Inferior parietal cortex (tissue), 1 donor: ENCODE measurements at regions not wholly inside any gene's neighbourhood (a gene's known extent, or its start where the extent isn't known, plus 50 kb on each side); places are given as distances from the start of the nearest gene placed in this dataset.
A peak's percentile ranks its signal among the peaks of the same experiment; 100 is the strongest.

Source experiments
- DNase-seq: peaks from one replicate; pipeline ENCODE4 v3.0.0-alpha.2; 2016; ENCODE audit errors: extremely low spot score

DNA sequence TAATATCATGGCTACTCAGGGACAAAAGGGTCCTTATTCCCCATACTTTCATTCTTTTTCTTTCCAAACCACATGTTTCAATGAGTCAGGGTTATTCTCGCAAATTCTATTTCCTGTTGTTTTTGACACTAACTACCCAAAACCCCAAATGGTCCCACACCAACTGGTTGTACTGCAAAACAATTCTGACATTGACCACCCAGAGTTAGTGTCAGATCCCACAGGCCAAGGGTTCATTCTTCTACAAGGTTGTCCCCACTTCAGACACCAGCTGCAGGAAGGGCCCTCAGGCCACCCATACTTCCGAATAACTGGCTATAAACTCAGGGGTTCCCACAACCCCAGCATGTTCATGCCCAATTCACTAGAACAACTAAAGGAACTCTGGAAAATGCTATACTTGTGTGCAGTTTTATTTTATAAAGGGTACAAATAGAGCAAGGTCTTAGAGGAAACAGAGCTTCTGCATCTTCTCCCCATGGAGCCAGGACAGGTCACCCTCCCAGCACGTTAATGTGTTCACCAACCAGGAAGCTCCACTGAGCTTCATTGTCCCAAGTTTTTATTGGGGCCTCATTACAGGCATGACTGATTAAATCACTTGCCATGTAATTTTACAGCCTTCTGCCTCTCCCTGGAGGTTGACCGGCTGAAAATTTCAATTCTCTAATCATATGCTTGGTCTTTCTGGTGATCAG is 334.8 kb downstream of the DRD1 start:
- no peak for DNase-seq

DNA sequence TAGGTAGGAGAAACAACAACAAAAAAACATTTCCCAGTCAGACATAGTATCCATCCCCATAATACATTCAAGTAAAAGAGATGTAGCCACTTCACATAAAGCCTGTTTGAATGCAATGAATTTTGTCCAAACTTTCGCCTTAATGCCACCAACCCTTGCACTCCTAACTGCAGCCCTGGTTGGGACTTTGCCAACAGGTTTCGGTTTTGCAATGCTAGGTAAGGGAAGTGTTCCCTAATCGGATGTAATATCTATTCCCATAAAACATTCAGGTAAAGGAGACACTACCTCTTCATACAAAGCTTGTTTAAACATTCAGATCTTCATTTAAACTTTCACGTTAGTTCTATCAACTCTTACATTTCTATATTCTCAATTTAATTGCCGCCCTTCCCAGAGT is 336.1 kb downstream of the DRD1 start:
- no peak for DNase-seq

DNA sequence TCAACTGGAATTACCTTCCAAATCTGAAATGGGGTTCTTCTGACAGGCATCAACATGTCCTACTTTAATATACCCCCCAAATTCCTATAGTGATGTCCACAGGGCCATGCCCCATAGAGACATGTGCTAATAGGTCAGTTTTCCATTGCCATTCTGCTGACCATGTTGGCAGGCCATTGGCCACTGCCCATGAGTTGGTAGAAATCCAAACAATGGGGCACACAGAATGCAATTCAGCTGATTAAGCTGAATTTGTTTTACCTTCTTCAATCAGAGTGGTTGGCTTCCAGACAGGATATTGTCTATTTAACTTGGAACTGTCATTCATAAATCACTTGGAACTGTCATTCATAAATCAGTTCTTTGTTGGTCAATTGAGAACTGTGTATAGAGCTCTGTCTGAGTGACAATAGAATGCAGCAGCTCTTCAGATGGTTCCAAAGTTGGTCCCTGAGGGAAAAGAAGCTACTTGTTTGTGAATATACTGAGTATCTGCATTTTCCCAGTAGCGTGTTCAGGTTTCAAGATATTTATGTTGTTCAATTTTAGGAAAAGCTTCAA is 336.9 kb downstream of the DRD1 start:
- no peak for DNase-seq

DNA sequence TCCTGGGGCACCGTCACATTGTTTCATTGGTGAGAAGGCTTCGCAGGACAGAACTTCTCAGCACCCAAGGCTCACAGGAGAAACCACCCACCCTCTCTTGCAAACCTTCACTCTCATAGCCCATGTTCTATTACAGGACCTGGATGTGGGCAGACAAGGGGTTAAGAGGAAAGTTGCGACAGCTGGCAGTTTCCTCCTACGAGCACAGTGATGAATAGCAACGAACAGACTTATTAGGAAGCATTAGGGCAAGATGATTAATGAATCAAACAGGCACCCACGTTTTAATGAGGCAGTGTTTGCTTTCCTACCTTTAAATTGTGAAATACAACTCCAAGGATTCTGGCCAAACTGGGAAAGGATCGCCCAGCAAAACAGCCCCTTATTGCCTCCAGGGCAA is 339.3 kb downstream of the DRD1 start:
- no peak for DNase-seq

DNA sequence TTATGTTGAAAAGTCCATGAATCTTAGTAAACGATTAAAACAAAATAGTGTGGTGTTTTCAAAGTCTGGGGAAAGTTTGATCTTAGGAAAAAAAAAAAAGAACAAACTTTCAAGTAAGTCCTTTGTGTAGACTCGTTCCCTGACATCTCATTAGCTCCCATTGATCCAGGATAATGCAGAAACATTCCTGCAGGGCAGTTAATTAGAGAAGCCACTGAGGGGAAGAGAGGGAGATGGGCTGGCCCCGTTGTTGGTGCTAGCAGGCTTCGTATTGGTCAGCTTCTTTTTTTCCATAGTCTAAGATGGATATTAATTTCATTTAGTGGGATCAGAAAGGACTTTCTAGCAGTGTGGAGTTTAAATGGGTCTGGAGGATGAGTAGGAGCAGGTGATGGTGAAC is 340.2 kb downstream of the DRD1 start:
- DNase-seq: no peak

DNA sequence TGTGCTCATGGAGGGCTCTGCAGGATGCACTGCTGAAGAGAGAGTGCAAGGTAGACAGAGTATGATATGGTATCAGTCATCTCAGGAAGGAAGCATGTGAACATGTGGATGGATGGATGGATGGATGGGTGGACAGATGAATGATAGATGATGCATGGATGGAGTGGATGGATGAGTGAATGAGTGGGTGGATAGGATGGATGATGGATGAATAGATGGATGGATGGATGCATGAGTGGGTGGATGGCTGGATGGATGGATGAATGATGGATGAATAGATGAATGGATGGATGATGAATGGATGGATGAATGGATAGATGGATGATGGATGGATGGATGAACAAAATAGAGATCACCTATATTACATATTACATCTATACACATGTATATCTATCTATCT is 341.3 kb downstream of the DRD1 start:
- no peak for DNase-seq

DNA sequence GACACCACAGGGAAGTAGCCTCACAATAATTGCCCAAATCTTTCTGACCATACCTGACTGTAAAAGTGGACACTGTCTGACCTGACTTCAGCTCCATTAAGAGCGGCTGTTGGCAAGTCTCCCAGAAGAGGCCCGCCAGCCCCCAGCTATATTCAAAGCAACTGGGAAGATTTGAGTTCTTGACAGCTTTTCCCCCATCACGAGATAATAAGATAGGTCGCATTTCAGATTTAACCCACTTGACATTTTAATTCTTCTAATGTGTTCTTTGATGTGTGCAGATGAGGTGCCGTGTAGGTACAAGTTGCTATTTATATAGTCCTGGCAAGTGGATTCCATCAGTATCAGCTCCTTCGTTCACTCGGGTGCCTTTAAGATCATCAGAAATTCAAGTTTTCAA is 345.7 kb downstream of the DRD1 start:
- no peak for DNase-seq

DNA sequence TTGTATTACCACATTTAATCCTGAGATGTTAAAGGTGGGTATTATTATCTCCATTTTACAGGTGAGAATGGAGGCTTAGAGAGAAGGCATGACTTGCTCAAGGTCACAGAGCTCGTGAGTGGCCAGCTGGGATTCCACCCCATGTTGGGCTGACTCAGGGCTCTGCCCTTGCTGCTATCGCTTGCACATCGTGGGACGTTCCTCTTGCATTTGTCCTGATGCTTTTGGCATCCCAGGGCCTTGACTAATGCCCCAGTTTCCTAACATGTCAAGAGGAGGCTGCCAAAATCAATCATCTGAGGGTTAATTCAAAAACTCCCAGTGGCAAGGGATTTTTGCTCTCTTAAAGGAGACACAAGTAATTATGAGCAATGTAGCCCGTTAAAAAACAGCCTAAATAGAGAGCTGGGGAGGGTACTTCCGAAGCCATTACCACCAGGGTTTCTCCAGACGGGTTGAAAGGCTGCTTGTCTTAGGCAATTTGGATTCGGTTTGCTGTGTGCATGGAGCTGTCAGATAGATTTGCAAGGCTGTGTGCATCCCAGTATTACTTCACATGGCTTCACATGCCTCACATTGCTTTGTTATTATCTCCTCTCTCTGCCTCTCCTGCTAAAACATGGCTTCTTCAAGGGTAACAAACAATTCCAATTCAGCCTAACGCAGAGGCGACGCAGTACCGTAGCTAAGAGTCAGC is 347.4 kb downstream of the DRD1 start:
- DNase-seq: no peak

DNA sequence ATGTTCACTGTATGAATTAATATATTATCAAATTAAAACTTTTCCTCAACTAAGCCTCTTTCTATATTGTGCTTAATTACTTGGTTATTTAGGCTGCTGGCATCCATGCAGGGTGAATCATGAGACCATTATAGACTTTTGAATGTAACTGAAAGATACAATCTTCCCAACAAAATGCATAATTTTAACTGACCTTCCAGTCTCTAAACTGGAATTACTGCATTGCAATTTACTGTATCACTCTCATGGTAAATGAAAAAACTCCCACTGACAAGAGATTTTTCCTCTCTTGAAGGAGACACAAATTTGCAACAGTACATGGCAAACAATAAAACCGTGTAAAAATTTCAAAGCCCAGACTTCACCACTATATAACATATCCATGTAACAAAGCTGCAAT is 349.5 kb downstream of the DRD1 start:
- no peak for DNase-seq

DNA sequence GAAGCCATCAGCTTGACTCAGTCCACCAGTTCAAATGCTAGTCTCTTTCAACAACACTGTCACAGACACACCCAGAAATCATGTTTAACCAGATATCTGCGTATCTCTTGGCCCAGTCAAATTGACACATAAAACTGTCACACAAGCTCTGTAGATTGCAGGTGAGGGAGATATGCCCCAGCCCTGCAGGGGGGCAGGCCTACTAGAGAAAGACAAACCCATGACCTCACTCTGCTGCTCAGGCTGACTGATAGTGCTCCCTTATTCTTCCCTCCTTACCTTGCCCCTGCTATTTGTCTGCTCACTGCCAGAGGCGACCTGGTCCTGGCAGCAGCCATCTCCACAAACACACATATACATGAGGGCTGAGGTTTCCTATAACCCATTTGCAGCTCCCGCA is 351.3 kb downstream of the DRD1 start:
- no peak for DNase-seq

DNA sequence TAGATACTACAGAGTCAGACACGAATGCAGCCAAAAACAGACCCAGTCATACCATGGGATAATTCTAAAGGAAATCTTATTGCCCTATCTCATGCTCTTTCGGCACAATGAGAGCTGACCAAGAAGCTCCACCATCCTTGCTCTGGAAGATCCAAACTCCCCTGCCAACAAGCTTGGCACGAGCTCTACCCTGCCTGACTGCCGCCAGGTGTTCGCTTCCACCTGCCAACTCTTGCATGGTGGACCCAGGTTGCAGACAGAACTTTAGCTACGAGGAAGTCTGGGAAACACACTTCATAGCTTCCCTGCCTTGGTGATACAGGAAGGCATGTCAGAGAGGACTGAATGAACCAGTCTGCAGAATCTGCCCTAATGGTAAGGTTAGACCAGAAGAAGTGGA is 355.0 kb downstream of the DRD1 start:
- no peak for DNase-seq

DNA sequence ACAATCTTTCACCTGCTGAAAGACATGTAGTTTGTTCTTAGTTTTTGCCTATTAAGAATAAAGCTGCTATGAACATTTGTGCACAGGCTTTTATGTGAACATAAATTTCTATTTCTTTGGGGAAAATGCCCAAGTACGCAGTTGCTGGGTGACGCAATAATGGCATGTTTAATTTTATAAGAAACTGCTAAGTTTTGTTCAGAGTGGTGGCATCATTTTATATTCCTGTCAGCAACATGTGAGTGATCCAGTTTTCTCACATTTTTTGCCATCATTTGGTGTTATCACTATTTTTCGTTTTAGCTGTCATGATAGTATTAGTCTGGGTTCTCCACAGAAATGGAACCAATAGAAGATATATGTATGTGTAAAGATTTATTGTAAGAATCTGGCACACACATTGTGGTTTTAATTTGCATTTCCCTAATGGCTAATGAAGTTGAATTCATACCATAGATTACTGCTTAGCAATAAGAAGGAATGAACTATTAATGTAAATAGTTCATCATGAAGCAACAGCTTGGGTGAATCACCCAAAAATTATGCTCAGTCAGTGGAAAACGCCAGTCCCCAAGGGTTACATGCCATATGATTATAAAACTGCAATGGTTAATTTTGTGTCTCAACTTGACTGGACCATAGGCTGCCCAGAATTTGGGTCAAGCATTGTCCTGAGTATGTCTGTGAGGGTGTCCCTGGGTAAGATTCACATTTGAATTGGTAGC is 358.6 kb downstream of the MSX2 start:
- DNase-seq: no peak

DNA sequence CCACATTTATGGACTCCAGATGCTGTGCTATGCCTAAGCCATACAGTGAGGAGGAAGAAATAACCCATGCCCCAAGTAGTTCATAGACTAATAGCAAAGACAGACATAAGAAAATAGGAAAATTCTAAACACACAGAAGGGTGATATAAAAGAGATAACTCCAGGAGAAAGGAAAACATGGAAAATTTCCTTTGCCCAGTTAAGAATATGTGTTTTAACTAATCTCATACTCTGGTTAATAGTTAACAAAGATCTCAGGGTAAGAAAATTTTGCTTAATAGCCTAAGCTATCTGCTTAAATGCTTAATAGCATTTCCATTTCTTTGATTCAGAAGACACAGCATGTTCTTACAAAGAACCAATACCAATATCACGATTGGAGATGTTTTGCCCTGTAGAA is 358.0 kb downstream of the MSX2 start:
- no peak for DNase-seq

DNA sequence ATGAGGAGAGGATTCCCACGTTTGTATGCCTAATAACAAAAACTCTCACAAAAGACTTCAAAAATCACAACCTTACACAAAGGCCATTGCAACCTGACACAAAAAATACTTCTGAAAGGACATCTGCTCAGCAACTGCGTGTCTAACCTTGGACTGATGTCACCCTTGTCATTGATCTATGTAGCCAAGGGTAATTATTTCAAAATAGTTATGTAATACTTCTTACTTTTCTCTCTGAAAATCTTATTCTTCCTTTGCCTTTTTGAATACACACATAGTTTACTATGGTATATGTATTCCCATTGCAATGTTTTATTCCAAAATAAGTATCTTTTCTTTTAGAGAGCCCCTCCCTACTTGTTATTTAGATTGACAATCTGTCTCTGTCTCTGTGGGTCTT is 355.3 kb downstream of the MSX2 start:
- no peak for DNase-seq

DNA sequence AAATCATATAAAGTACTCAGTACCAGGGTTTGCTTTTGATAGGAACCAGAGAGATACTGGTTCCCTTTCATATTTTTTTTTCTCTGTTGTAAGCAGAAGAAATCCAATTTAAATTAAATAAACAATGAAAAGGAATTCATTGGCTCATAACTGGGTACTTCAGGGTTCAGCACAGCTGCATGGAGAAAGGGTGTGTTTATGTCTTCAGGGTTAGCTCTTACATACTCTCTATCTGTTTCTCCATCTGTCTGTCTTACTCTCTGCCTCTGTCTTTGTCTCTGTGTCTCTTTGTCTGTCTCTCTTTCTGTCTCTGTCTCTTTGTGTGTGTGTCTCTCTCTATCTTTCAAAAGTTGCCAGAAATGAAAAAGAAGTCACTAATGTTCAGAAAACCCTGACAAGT is 345.9 kb downstream of the MSX2 start:
- DNase-seq: no peak

DNA sequence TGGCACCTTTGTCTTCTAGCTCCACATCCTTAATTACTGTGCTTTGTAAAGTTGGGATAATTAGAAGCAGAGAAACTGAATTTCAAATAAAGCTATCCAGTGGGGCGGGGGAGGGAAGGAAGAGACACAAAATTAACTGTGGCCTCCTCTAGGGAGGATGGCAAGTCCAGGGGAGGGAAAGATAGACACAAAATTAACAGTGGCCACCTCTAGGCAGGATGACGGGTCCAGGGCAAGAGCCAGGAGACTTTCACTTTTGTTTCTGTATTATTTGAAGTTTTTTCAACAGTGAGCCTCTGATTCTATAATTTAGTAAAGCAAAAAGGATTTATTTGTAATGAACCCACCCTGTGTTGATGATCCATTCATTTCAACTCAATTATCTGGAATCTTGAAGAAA is 335.9 kb downstream of the MSX2 start:
- no peak for DNase-seq

DNA sequence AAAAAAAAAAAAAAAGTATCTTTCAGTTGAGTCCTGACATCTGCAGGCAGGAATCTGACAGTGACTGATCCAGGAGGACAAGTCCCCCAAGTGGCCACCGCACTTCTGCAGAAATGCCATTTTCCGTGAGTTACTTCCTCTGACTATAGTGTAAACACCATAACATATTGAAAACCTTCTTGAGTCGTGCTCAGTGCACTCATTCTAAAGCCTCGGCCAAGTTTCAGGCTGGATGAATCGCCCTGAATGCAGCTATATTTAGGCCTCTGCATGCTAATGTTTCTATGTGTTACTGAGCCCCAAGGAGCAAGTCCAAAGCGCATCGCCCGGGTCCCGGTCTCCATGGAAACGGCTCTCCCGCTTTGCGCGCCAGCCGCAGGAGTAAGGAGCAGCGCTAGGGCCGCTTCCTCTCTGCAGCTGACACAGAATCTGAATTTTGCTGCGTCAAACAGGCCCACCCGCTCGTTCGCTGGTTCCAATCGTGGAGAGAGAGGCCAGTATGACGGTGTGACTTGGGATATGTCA is 335.4 kb downstream of the MSX2 start:
- DNase-seq: peak; percentile 82

DNA sequence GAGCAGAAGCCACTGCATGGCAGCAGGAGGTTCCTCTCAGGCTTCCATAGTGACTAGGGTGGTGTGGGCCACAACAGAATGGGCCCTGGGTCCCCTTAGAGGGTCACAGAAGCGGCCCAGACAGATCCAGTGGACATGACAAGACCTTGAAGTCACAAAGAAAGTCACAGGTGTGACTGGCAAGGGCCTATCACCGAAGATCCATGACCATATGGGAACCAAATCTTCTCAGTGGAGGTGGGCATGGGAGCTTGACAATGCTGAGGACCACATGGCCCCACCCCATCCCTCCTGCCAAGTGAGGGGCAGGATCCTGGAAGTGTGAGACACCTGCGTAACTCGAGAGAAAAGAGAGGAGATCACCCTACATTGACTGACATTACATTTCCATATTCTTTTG is 332.4 kb downstream of the MSX2 start:
- no peak for DNase-seq

DNA sequence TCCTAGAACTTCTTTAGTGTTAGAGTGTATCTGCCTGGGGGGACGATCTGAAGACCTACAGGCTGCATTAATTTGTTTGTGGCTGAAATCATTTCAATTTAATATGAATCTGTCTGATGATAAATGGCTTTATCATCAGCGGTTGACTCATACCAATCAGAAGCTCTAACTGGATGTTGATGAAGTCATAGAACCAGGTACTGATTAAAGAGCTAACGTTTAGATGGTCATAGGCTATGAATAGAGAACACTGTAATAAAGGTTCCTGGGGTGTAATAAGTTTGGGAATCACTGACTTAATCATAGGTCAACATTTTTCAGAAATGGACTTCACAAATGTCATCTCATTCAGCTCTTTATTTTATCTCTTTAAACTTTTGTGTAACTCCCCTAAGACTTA is 329.9 kb downstream of the MSX2 start:
- no peak for DNase-seq

DNA sequence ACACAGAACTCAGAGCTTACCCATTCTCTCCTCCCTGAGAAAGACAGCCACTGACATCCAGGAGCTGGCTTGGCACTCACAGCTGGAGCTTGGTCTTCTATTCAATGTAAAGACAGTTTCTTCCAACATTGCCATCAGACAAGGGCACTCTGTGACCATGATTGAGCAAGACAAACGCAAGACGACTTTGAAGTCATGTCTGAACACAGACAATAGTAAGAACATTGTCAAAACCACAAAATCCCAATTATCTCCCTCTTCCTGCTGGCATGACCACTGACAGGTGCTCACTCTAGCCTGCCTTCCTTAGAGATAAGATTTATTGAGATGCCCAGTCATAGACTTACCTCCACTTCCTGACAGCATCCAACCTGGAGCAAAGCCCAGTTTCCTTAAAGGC is 328.0 kb downstream of the MSX2 start:
- DNase-seq: no peak

DNA sequence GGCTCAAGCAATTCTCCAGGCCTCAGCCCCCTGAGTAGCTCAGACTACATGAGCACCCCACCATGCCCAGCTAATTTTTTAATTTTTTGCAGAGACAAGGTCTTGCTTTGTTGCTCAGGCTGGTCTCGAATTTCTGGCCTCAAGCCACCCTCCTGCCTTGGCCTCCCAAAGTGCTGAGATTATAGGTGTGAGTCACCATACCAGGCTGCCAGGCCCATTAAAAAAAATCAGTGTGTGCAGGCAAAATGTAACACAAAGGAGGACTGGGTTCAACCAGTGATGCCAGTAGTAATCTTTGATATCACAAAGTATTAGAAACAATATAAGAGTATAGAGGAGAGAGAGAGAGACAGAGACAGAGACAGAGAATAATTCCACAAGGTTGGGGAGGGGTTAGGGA is 322.7 kb downstream of the MSX2 start:
- DNase-seq: no peak

DNA sequence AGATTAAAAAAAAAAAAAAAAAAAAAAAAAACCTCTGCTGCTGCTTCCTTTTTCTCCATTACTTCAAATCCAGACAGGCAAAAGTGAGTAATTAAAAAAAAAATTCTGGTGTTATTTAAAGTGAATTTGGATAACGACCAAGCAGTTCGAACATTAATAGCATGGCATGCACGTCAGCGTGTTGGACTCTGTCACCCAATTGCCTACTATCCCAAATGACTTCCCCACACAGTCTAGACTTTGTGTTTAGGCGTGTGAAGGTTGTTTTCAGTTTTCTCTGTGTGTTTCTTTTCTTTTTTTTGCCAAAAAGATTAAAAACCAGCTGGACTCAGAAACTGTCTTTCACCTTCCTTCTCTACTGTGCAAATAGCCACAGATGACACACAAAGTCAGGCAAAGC is 321.4 kb downstream of the MSX2 start:
- no peak for DNase-seq

DNA sequence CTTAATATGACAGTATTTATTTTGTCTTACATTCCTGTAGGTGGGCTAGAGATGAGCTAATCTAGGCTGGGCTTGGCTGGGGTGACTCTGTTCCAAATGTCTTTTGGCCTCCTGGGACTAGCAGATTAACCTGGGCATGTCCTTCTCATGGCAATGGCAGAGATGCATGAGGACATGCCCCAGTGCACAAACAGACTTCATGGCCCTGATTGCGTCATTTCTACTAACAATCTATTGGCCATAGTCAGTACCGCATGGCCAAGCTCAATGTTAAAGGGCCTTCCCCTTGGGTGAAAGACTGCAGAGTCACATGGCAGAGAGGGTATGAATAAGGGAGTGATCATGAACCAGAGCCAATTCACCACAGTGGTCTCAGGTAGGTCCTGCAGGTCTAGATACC is 313.4 kb downstream of the MSX2 start:
- DNase-seq: no peak
